ENCODE measurements at regions not wholly inside any gene's neighbourhood (a gene's known extent, or its start where the extent isn't known, plus 50 kb on each side); places are given as distances from the start of the nearest gene placed in this dataset.

DNA sequence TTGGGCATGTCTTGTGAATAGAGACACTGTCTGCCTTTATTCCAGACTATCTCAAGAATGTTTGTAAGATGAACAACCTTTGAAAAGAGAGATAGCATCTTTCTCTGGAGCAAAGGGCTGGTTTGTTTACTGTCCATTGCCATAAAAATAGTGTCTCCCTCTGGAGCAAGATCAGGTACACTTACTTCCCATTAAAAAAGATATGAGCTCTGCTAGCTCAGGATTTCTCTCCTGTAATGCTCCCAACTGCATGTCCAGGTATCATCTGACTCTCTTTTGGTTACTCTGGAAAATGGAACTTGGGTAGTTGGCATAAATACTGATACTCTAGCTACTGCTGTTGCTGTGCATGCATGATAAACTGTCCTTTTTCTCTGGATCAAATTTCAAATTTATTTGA is 381.1 kb downstream of the TFEC start:
- Histone ChIP-seq H3K36me3 (ENCODE audit: low read depth) (no peaks in the 10 kb centered on the region), H3K4me1 (ENCODE audit: insufficient read depth, poor library complexity, severe bottlenecking) (no peaks in the 10 kb centered on the region), H3K9me3 (ENCODE audit: severe bottlenecking) (no peaks in the 10 kb centered on the region), H3K27ac (ENCODE audit: poor library complexity, severe bottlenecking) (no peak overlapping the region), H3K27me3 (ENCODE audit: insufficient read depth, poor library complexity, severe bottlenecking) (no peaks in the 10 kb centered on the region), H3K4me3 (ENCODE audit: severe bottlenecking) (no peak overlapping the region)
- no peak for ATAC-seq (ENCODE audit: low read depth)
- TF ChIP-seq CTCF (IDR thresholded peaks at IDR 0.05; ENCODE audit: poor library complexity, severe bottlenecking) = no peak
- DNase-seq (ENCODE audit: low spot score) = no peak

- Histone ChIP-seq H3K4me1 (ENCODE audit: insufficient read depth, poor library complexity, severe bottlenecking) (no peaks in the 10 kb centered on the region), H3K4me3 (ENCODE audit: severe bottlenecking) (no peak overlapping the region), H3K27ac (ENCODE audit: poor library complexity, severe bottlenecking) (no peak overlapping the region), H3K9me3 (ENCODE audit: severe bottlenecking) (no peaks in the 10 kb centered on the region), H3K27me3 (ENCODE audit: insufficient read depth, poor library complexity, severe bottlenecking) (no peaks in the 10 kb centered on the region), H3K36me3 (ENCODE audit: low read depth) (no peaks in the 10 kb centered on the region)
- TF ChIP-seq CTCF (IDR thresholded peaks at IDR 0.05; ENCODE audit: poor library complexity, severe bottlenecking) = no peak
- ATAC-seq (ENCODE audit: low read depth) (no peak), DNase-seq (ENCODE audit: low spot score) (no peak)
Measured at GRCh38 chr7:115647712-115648111, 382.9 kb downstream of the TFEC start.

DNA sequence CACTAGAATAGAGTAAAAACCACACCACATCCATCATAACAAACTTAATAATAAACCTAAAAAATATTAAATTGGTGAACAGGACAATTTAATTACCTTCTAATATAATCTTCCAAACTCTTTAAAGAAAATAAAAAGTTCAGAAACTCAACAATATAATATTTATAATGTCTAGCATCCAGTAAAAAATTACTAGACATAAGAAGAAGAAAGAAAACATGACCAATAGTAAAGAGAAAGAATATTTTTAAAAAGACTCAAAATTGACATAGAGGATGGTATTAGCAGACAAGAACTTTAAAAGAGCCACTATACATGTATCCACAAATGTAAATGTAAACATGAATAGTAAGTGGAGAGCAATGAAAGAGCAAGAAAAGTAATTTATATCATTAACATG is 388.4 kb downstream of the TFEC start:
- Histone ChIP-seq H3K27me3 (ENCODE audit: insufficient read depth, poor library complexity, severe bottlenecking) (peaks cover 2% of the 10 kb centered on the region), H3K4me3 (ENCODE audit: severe bottlenecking) (no peak overlapping the region), H3K4me1 (ENCODE audit: insufficient read depth, poor library complexity, severe bottlenecking) (no peaks in the 10 kb centered on the region), H3K36me3 (ENCODE audit: low read depth) (no peaks in the 10 kb centered on the region), H3K9me3 (ENCODE audit: severe bottlenecking) (no peaks in the 10 kb centered on the region), H3K27ac (ENCODE audit: poor library complexity, severe bottlenecking) (no peak overlapping the region)
- TF ChIP-seq CTCF (IDR thresholded peaks at IDR 0.05; ENCODE audit: poor library complexity, severe bottlenecking) = no peak
- no peak for ATAC-seq (ENCODE audit: low read depth)
- no peak for DNase-seq (ENCODE audit: low spot score)

DNA sequence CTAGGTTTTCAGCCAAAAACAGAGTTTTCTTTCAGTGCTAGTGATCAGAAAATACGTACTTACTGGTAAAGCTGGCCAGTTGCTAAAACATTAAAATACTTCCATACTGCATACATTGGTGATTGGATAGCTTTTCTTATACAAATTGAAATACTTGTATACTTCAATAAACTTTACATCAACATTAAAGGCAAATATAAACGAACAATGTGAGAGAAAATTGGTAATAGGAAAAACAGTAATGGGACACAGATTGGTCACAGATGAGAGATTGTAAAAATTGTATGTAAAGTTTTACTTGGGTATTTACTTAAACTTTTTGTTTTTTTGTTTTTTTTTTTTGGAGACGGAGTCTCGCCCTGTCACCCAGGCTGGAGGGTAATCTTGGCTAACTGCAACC is 391.7 kb downstream of the TFEC start:
- Histone ChIP-seq H3K4me3 (ENCODE audit: severe bottlenecking) (no peak overlapping the region), H3K27ac (ENCODE audit: poor library complexity, severe bottlenecking) (no peak overlapping the region)
- no peak for TF ChIP-seq CTCF (IDR thresholded peaks at IDR 0.05; ENCODE audit: poor library complexity, severe bottlenecking)

DNA sequence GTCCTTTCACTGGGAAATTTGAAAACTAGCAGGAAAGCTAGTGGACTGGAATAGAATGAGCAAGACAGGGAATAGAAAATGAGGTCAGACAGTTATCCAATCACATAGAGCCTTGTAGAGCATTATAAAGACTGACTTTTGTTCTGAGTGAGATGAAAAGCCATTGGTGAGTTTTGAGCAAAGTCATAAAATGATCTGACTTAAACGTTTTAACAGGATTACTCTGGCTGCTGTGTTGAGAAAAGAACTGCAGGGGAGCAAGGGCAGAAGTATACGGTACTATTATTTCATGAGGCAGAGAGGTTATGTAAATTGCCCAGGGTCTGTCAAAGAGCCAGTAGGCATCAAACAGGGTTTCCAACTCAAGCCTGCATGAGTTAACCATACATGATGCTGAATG is 393.4 kb downstream of the TFEC start:
- no peak overlapping the region for H3K27ac ChIP-seq (ENCODE audit: poor library complexity, severe bottlenecking)
- H3K27me3 ChIP-seq (ENCODE audit: insufficient read depth, poor library complexity, severe bottlenecking) = peaks cover 2% of the 10 kb centered on the region
- no peak overlapping the region for H3K4me3 ChIP-seq (ENCODE audit: severe bottlenecking)
- no peaks in the 10 kb centered on the region for H3K4me1 ChIP-seq (ENCODE audit: insufficient read depth, poor library complexity, severe bottlenecking)
- no peak for TF ChIP-seq CTCF (IDR thresholded peaks at IDR 0.05; ENCODE audit: poor library complexity, severe bottlenecking)
- H3K36me3 ChIP-seq (ENCODE audit: low read depth) = no peaks in the 10 kb centered on the region
- ATAC-seq (ENCODE audit: low read depth) = no peak
- DNase-seq (ENCODE audit: low spot score) = no peak
- no peaks in the 10 kb centered on the region for H3K9me3 ChIP-seq (ENCODE audit: severe bottlenecking)

More for the DNA sequence above, 391.7 kb downstream of the TFEC start:
- ATAC-seq (ENCODE audit: low read depth) = no peak
- no peaks in the 10 kb centered on the region for H3K36me3 ChIP-seq (ENCODE audit: low read depth)
- DNase-seq (ENCODE audit: low spot score) = no peak
- no peaks in the 10 kb centered on the region for H3K4me1 ChIP-seq (ENCODE audit: insufficient read depth, poor library complexity, severe bottlenecking)
- H3K27me3 ChIP-seq (ENCODE audit: insufficient read depth, poor library complexity, severe bottlenecking) = peaks cover 2% of the 10 kb centered on the region
- no peaks in the 10 kb centered on the region for H3K9me3 ChIP-seq (ENCODE audit: severe bottlenecking)

Data from RWPE2 (cell line).